HG03095 (cell line): ENCODE measurements at regions not wholly inside any gene's neighbourhood (a gene's known extent, or its start where the extent isn't known, plus 50 kb on each side); places are given as distances from the start of the nearest gene placed in this dataset.

Experiments used
- ATAC-seq: cut with Tn5 transposase; IDR thresholded peaks from one replicate; pipeline ENCODE4 v1.9.1; 2021; ENCODE audit warnings: moderate library complexity; ENCODE audit not compliant: unreplicated experiment

DNA sequence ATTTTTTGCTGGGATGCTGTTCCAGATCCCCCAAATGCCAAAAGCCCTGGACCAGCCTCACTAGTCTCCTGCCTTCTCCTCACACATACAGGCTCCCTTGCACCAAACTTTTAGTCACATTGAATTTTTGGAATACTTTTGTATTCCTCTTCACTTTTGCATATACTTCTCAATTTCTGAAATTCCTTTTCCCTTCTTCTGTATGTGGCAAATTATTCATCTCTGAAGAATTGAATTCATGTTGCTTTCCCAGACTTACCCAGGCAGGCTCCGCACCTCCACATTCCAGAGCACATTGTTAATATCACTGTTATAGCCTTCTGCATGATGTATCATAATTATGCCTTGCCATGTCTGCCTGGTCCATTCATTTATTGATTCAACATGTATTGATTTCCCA, 255.3 kb upstream of the POU3F2 start:
- no peak for ATAC-seq

DNA sequence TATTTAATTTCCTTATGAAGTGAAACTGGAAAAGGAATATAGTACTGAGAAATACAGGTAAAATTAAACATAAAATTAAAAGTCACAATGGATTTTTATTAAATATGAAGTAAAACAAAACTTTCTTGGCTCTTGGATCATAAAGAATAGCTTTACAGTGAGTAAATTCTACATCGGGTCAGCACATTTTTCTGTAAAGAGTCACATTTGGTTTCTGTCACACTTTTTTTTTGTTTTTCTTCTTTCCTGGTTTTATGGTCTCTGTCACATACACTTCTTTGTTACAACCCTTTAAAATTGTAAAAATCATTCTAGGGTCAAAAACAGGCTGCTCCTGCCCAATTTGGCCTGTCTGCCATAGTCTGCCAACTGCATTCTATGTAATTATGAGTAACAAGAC, 254.4 kb upstream of the POU3F2 start:
- ATAC-seq: no peak

DNA sequence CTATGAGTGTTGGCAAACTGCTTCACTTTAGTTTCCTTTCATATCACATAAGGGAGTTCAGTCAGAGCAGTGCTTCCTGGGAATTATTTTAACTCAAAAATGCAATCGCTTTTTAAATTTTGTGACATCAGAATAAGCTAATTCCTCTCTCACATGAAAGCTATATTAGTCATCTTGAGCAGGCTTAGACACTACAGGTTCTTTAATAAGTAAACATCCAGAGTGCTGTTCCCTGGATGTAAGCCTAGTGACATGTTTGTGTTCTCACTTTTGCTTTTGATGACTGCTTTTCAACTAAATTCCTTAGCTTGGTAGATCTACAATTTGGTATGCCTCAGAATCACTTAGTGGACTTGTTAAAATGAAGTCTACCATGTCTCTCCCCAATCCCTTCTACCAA, 252.7 kb upstream of the POU3F2 start:
- no peak for ATAC-seq

DNA sequence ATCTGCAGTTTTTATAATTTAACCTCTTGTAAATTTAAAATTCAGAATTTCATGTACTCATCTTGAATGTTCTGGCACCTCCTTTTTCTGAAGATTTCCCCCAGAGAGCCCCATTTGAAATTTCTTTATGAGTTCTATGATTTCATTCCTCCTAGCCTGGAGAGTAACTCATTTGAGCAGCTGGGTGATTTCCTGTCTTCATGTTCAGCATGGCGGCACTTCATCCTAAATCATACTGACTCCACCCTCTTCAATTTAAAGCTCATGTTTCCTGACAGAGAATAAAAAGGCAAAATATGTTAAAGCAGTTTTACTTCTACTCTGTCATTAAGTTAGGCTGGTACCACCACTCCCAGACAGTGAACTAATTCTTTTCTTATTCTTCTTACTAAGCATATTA, 250.9 kb upstream of the POU3F2 start:
- no peak for ATAC-seq

DNA sequence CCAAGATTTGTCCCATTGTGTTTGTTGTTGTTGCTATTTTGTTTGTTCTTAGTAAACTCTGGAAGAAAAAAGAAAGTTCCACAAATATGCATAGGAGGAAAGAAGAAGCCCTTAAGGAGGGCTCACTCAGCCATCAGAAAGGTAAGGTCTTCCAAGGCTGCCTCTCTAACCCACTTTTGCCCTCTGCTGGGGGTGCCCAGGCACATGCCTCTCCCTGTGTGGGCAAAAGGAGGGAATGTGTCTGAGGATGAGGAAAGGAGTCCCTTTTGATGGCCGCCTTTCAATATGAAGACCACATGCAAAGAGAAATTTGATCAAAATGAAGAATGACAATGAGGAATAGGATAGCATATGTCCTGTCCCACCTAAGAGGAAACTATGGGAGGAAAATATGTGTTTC, 248.2 kb upstream of the POU3F2 start:
- ATAC-seq: no peak

DNA sequence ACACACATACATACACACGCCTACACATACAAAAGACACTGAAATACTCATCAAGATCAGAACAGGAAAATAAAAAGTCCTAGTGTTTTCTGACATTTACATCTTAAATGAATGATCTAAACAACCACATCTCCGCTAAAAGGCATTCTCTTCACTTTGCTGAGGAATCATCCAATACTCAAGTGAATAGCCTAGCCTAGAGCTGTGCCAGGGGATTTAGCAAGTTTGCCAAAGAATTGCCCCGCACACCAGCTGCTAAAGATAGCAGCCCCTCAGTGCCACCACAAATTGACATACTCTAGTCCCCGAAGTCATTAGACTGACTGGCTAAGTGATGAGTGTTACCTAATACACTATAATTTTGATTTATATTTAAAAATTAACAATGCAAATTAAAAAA, 246.8 kb upstream of the POU3F2 start:
- no peak for ATAC-seq

DNA sequence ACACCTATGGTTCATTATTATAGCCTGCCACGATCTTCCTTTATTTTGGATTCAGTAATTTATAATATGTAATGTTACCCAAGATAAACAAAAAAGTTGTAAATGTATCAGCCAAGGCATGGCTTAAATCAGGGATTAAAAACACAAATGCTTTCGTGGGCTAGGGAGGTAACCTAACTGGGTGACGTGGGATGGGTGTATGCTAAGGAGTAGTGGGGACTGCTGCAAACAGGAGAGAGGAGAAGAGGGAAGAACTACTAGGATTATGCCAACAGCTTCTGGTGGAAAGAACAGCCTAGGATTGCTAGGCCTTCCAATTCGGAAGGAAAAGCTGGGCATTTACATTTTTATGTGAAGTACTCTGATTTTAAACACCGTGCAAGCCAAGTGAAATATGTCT, 244.8 kb upstream of the POU3F2 start:
- ATAC-seq: no peak

DNA sequence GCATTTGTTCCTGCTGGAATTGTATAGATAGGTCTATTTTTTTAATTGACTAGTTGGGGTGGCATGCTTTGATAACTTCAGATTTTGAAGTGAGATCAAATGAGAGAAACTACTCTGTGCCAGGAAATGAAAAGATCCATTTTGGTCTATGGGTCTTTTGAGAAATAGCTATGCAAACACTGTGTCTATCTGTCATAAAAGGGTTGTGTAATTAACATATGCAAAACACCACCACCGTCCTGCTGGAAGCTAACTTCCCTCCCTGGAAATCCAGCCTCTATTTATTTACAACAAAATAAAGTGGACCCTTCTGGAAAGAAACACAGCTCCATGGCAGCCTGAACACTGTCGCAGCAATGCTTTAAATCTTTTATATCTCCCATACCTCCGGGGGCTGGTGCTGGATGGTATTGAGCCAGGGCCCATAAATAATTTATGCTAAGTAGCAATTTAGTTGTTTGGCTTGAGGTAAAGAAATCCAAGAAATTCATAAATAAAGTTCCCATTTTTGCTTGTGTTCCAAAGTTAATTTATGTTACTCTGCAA, 244.2 kb upstream of the POU3F2 start:
- no peak for ATAC-seq

DNA sequence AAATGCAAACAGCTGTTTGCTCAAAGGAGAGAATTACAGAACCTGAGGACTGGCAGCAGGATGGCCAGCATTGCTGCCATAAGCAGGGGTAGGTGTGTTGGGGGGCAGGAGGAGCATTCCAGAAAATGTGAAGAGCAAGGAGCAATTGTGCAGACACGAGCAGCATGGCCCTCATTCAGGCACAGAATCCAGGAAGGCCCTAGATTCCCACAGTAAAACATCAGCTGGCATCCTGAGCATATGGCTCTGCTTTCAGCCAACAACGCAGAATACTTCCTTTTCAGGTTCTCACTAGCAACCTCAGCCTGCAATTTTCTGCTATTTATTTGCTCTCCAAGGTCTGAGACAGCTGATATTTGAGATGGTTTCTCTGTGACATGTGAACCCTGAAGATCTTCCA, 243.4 kb upstream of the POU3F2 start:
- ATAC-seq: no peak

DNA sequence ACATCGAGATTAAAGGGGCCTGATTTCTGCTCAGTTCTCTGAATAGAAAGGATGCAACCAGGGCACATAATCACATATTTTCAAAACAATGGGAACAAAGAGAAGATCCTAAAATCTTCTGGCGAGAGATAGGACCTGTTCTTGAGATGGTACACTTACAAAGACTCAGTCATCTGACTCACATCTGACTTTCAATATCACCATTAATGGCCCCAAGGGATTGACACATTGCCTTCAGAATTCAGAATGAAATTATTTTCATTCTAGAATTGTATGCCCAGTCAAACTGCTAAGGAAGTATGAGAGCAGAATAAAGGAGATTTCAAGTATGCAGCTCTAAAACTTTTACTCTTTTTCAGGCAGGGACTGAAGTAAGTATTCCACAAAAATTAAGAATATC, 240.7 kb upstream of the POU3F2 start:
- no peak for ATAC-seq

DNA sequence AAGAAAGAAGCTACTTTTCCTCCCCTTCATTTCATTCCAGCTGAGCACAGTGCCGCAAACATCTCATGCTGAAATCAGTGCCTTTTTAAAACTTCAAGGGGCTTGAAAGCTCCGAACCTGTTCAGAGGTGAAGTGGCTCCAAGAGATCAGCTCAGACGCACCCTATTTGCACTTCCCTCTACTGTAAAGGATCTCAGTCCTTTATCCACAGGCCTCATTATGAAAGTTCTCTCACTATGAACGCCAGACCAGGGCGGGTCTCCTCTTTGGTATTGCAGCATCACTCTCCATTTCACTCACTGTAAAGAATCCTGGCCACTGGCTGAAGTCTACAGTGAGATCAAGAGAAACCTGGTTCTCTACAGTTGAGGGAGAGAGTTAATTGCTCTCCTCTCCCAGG, 232.7 kb upstream of the POU3F2 start:
- ATAC-seq: no peak

DNA sequence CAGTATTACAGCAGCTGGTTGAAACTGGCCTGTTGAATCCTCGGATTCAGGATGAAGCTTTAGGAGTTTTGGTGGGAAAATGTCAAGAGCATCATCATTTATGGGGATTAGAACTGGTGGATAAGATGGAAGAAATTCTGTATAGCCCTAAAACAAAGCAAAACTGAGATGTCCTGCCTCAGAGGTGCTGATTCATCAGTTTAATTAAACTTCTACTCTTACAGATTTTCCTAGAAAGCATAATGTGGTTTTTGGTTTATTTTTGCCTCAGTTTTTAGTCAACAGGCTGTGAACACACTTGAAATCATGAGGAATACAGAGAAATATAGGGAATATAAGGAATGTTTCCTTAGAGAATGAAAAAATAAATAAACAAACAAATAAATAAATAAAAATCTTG, 228.7 kb upstream of the POU3F2 start:
- ATAC-seq: no peak

DNA sequence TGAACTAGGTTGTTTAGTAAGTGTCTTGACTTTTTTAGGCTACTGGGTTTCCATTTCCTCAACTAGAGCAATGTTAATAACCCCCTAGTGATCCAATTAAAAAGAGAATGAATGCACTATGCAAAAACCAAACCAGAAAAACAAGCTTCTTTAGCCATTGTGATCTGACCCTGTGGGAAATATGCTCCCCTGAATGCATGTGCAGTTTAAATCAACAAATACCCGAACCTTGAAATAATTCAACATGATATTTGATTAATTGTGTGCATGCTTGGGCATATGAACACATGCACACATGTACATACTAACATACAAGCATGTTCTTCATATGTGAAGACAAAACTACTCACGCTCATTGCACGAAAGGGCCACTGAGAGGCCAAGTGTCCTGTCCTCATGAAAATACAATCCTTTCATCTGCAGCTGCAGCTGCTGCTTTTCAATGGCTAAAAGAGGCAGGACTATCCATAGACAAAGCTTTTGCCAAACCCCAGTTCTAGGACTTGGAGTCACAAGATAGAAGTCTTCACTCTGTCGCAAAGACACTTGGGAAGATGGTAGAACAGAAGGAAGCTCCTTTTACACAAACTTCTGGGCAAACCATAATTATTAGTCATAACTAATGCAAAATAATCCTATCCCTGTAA, 207.1 kb upstream of the POU3F2 start:
- ATAC-seq: no peak

DNA sequence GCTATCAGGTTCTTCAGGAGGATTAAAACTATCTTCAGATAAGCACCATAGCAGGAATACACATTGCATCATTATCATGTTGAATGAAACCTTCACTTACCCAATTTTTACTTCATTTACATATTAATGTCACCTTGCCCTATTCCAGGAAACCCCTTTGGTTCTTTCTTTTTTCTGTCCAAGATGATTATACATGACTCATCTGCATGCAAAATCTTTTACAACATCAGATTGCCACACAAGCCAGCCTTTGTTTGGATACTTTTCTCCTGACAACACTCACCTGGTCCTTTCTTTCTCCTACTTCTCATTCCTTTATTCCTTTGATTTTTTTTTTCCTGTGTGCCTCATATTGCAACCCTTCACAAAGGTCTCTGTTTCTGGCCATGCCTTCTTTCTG, 200.5 kb upstream of the POU3F2 start:
- no peak for ATAC-seq

DNA sequence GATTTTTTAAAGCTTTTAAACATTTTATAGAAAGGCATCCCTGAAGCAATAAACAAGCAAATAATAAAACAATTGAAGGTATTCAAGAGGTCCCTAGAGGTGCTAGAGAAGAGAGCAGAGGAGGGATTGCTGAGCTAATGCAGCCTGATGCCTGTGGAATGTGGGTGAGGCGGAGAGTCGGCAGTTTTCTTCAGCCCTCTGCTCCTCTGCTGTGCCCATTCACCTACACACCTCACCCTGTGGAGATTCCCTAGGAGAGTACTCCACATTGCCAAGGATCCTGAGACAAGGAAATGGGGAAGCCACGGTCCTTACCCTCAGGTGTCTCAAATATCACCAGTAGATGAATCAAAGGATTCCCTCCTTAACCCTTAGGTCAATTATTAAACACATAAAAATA, 199.8 kb upstream of the POU3F2 start:
- ATAC-seq: no peak

DNA sequence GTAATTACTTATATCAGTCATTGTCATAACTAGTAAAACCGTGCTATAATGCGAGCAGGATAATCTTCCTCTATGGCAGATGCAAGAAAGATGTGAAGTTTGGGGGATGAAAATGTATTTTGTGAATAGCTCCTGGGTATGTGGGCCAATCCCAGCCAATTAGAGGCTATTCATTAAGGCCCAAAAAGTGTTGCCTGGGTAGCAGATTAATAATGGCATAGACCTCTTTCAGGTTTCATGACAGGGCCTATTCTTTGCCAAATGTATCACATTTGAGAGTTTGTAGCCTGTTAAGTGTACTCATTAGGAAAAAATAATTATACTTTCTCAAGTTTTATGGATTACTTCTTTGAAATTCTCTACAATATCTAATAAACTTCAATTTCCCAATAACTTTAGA, 199.2 kb upstream of the POU3F2 start:
- no peak for ATAC-seq

DNA sequence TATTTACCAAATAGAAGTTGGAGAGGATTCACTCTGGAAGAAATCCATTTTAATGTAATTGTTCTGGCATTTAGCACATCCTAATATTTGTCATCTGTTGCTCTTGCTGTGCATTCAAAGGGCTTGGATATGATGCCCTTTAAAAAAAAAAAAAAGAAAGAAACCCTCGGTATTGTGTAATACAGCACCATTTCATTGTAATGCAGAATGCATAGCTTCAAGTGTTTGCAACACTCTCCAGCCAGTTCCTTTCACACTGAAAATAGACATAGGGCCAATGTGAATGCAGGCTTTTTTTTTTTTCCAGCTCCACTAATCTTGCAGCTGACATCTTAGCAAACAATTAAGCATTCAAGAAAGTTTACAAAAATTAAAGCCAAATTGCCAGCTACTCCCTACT, 197.4 kb upstream of the POU3F2 start:
- ATAC-seq: no peak

DNA sequence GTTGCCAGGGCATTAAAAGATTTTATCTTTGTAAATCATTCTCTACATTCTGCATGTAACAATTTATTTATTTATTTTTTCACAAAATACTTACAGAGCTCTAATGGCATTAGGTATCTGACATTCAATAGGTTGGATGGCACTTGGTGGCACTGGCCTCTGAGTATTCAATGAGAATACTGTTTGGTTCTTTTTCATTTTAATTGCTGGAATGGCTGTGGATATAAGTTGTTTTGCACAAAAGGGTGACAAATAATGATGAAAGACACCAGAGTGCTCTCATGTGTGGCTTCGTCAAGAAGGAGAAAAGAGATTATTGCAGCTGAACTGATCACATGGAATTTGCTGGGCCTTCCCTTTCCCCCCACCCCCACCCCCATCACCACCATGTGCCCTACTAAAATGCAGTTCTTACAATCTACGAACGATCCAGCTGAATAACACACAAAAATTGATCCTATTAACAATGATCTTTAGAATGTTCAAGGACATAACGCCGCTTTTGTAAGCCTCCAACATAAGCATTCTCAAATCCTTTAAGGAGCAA, 195.2 kb upstream of the POU3F2 start:
- ATAC-seq: no peak

DNA sequence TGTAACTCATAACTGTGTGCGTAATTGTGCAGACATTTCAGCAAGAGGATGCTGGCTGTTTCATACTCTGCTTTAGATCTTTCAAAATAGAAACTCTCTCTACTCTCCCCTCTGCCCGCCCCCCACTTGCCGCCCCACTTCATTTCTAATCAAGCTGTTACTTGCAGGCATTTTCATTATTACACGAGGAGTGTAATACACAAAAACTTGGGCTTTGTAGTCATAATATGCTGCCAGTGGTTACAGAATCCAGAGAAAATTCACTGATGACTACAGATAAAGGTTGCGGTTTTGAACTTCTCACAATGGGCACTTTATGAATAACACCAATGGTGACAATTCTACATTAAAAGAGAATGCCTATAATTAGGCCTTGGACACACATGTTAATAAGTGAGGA, 194.0 kb upstream of the POU3F2 start:
- no peak for ATAC-seq

DNA sequence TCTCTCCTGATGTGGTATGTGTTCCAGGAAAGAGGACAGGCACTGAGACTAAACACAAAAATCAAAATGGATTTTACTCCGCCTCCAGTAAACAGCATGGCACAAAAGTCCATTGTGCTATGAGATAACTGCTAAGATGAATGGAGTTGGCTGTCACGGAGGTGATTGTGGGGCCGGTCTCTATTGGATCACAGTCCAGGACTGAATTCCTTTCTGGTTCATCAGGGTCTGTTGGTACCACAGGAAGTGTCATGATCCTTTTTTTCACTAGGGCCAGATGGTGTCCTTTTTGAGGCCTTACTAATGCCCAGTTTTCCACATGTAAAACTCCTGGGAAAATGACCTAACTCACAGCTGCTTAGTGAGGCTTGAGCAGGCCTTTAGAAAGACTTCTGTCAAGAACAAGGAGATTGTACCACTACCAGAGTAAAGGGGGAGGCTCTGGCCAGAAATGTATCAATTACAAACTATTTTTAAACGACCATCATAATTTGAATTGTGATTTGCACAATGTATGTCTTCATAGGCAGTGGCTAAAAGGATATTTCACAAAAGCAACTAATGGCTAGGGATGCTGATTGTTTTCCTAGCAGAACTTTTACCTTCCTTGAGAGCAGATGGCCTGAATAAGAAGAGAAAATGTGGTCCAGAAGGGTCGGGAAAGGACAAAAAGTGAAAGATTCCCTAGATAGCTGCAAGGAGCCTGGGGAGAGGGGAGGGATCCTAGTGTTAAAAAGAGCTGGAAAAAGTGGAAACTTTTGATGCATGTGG, 192.2 kb upstream of the POU3F2 start:
- no peak for ATAC-seq

DNA sequence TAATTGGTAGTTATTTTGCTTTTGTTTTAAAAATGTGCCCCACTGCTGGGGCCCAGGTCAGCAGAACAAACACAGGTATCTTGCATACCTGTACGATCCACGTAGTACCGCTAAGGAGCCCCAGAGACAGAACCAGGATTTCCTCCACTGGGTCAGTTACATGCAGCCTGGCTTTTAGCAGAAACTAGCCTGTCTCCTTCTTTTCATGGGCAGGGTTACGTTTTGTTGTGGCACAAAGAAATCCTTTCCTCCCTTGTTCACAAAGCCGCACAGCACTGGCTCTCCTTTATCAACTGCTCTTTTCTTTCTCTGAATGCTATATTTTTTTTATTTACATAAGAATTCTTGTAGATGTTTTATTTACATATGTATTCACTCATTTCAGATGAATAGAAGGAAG, 190.3 kb upstream of the POU3F2 start:
- ATAC-seq: no peak

DNA sequence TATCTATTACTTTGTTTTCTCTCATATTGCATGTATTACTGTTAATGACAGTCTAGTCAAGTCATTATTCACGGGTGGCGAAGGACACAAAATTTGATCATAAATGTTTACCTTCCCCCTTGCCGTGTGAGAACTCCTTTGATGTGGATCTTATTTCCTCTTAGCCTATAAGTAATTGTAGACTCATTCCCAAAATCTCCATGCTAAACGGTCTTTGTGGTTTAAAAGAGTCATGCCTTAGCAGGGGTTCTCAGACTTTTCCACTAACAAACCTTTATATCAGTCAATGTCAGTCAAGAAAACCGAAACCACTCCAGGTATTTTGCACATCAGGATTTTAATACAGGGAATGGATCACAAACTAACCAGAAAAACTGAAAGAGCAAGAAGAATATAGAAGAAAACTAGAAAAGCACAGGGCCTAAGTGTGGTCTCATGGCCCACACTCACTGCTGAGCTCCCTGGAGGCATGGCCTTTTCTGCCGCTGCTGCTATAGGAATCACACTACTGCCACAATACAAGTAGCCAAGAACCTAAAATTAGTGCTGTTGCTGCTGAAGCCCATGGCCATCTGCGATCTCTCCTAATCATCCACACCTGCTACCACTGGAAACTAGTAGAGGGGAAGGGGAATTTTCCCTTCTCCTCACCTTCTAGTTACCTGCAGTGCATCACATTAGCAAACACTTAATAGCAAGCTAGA, 186.0 kb upstream of the POU3F2 start:
- no peak for ATAC-seq
